GM19025 (cell line): ENCODE measurements at regions not wholly inside any gene's neighbourhood (a gene's known extent, or its start where the extent isn't known, plus 50 kb on each side); places are given as distances from the start of the nearest gene placed in this dataset.

Experiments
- ATAC-seq: cut with Tn5 transposase; IDR thresholded peaks from one replicate; pipeline ENCODE4 v1.9.1; 2021; ENCODE audit warnings: mild to moderate bottlenecking, low read depth, moderate library complexity; ENCODE audit not compliant: unreplicated experiment

DNA sequence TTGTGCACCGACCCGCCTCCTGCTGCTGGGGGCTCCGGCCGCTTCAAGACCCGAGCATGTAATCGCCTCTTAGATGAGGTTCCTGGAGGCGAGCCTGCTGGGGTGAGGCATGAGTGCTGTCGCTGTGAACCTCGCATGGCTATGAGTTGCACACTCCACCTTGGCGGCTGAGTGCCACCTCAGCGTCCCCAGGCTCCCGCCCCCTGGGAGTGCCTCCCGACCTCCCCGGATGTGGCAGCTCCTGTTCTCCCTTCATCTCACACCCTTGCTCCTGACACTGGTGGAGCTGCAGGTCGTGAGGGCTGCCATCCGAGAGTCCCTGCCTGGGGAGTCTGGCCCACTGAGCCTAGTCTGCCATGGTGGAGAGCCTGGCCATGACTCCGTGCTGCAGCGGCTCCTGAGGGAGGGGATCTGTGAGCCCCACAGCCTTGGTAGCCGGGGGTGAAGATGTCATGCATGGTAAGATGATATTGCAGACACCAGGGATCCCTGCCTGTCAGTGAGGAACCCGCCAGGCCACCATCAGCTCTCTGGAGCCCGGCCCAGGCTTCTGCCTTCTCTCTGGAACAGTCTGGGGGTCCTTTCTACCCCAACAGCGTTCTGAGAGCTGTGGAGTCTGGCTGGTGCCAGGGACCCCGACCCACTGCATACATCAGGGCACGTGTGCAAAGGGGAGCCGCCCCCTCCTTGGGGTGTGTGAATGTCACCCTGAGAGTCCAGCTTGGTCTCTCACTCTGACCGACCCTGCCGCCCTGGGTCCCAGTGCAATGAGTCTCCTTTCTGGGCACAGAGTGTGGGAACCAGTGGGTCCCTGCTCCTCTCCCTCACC, 61.6 kb upstream of the HS6ST1 start:
- no peak for ATAC-seq

DNA sequence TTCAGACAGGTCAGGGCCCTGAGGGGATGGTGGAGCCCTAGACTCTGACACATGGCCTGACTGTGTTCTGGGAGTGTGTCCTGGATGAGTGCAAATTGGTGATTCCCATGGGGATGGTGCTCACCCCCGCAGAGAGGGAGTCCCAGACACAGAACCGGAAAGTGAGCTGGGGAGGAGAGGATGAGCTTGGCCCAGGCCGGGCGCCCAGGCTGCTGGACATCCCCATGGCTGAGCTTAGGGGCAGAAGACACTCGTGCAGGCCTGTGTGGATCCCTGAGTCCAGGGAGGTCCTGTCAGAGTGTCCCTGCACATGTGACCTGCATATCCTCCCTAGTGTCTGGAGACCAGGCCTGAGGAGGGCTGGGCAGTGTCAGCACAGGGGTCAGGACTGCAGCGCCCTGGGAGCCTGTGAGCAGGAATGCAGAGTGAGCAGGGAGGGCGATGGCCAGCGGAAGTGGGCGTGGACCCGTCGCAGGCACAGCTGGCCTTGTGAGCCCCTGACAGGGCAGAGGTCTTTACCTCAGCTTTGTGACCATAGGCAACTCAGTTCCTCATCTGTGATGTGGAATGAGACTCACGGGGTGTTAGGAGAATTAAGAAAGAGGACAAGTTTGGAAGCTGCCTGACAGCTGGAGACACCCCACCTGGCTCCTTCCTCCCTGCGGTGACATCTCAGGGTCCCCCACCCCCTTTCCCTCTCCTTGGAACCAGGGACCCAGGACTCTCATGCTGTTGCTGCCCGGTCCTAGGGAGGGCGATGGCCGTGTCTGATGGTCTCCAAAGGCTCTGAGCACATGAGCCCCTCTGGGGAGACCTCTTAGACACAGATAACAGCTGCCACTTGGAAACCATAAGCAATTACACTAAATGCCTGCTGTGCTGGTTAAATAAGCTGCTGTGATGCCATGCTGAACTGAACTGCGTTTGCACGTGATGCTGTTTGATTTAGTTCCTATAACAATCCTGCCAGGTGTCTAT, 62.6 kb upstream of the HS6ST1 start:
- ATAC-seq: no peak

DNA sequence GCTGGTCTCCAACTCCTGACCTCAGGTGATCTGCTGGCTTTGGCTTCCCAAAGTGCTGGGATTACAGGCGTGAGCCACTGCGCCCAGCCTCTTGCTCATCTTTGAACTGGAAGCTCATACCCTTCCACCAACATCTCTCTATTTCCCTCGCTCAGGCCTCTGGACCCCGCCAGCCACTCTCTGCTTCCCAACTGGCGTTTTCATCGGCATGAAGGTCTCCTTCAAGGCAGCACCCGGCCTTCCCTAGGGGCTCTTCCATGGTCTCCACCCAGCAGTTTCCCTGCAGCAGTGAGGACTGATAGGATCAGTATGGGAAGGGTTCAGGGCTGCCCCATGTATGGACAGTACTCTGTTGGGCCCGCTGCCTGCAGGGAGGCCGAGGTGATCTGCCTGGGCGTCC, 65.8 kb upstream of the HS6ST1 start:
- no peak for ATAC-seq

DNA sequence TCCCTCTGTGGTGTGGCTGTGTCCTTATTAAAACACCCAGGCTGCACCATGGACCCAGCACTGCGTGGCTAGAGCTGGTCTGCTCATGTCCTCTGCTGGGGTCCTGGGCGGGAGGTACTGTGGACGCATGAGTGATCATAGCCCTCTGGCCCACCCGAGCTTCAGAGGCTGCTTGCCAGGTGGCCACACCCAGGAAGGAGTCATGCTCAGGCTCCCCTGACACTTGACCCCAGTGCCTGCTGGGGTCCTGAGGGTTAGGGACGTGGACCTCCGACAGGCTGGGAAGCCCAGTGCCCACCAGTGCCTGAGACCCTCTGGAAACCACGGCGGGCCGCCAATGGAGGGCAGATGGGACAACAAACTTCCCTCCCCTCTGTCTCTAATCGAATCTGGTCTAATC, 66.3 kb upstream of the HS6ST1 start:
- ATAC-seq: no peak

DNA sequence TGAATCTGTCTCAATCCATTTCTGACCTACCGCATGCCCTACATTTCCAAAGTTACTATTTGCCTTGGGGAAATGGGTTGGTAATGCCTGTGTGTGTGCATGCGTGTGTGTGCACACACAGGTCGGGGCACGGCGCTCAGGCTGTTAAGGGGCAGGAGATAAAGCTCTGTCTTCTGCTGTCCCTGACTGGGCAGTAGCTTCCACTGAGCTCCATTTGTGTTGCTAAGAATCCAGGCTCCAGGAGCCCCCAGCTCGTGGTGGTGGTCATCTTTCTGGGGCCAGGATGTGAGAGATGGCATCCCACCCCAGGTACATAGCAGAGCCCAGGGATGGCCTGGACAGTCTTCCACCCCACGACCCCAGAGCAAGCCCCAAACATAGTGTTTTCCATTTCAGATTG, 66.7 kb upstream of the HS6ST1 start:
- no peak for ATAC-seq

DNA sequence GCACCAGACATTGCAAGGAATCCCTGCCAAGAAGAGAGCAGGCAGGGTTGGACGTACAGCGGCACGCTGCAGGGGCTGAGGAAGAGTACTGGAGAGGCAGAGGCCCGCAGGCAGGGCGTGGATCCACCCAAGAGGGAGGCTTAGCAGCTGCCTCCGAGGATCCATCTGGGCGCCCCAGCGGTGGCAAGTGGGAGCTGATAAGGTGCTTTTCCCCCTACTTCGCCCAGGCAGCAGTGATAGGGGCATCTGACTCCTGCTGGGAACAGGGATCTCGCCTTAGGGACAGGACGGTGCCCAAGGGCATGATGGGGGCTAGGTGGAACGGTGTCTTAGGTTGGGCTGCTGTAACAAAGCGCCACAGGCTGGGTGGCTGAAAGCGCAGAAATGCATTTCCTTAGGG, 67.4 kb upstream of the HS6ST1 start:
- no peak for ATAC-seq

DNA sequence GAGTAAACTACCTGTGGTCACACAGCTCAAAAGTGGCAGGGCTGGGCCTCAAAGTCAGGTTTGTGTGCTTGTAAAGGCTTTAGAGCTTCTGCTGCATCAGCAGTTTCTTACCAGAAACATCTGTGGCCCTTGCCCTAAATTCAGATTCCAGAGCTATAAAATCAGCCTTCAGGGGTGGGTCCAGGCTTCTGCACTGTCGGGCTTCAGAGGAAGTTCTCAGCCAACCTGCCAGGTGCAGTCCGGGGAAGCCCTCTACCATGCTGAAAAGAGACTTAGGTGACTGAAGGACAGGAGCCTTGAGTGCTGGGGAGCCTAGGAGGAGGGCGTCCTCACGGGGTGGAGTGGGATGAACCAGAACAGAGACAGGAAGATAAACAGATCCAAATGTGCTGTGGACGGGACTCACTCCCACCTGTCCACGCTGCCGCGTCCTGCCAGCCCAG, 69.9 kb upstream of the HS6ST1 start:
- no peak for ATAC-seq

DNA sequence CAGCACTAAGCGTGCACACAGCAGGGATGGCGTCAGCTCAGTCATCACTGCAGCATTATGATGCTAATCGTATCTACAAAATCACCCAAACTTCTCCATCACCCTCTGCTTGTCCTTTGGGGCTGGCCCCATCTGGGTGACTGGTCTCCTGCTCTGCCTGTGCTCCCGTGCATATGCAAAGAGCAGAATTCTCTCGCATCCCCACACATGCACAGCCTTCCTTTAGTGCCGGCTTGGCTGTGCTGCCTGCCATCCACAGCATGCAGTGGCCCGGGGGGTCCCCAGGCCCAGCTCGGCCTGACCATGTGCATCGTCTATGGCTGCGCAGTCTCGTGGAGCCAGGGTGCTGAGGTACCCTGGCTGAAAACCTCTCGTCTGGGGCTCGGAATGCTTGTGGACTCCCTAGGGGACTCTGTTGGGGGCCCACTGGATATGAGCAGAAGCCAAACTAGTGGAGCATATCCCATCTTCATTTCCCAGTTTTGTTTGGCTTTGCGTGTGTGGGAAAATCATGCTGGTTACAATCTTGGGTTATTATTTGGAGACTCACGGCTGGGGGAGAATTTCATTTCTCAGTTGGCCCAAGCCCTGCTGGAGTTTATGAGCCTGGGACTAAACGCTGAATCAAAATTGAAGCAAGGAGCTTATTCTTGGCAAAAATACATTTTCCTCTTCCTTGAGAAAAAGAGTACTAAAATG, 70.9 kb upstream of the HS6ST1 start:
- ATAC-seq: no peak

DNA sequence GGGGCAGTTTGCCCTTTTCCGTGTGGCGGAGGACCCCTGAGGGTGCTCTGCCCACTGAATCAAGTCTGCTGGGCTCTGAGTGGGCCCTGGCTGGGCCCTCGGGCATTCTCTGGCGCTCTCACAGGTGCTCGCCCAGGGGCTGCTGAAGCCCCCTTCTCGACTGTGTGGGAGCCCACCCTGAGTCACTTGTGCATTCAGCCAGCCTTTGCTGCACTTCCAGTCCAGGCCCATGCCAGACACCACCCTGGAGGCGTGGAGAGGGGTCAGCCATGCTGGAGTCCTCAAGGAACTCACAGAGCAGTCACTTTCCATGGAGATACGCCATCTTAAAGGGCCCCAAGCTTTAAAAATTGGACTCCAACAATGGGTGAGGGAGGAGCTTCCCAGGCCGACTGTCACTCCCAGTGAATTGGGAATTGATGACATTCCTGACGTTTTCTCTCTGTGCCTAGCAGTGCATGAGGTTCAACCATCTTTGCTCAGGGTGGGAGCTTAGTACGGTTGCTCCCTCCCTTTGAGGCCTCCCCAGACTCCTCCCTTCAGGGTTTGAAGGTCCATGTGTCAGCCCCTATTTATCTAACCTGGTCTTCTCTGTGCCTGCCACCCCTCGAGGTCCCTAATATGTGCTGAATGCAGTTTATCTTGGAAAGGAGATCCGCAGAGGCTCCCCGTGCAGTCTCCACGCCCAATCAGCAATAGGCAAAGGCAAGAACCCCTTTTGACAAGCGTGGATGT, 71.8 kb upstream of the HS6ST1 start:
- ATAC-seq: no peak

DNA sequence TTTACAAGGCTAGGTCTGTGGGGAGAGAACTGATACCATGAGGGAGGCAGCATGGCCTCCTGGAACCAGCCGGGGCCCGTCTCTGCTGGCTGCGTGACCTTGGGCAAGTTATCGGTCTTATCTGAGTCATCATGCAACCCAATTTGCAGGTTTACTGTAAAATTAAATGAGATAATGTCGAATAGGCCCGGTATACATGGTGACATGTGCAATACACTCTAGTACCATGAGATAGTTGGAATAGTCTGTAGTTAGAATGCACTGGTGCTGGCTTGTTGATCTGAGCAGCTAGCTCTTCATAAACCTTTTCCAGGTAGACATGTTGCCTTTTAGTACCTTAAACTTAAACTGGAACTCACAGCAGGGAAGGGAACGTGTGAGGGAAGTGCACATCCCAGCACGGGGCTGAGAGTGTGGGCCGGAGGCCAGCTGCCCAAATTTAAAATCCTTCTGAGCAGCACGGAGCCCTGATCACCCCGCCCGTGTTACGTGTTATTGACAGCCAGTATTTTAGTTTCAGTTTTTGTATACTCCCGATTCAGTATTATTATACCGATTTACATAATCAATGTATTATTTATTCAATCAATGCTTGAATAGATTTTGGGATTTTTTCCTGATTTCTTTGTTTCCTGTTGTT, 72.4 kb upstream of the HS6ST1 start:
- ATAC-seq: no peak

DNA sequence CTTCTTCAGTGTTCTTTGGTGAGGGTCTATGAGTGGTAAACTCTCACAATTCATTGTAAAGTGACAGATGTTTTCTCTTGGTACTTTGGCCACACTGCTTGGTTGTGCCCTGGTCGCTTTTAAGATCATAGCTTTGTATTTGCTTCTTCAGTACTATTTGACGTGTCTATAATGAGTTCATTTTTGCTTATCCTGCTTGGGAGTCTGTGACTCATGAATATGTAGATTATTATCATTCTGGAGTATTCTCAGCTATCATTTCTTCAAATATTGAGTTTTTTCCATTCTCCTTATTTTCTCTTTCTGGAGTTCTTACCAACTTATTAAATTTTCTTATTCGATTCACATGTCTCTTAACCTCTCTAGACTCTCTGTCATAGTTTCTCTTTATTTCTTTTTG, 73.0 kb upstream of the HS6ST1 start:
- ATAC-seq: no peak

DNA sequence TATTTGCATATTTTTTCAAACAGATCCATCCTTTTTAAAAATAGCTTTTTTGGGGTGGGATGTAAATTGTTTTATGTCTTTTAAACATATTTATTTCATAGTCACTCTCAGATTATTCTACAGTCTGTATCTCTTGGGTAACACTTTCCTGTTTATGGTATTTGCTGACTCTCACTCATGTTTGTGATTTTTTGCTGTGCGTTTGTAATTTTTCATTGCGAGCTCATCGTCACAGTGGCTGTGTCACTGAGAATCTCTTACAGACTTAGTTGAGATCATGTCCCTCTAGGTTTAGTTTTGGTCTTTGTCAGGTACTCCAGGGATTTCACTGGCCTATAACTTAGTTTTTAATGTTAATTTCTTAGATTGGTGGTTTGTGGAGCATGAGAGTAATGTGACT, 73.5 kb upstream of the HS6ST1 start:
- ATAC-seq: no peak

DNA sequence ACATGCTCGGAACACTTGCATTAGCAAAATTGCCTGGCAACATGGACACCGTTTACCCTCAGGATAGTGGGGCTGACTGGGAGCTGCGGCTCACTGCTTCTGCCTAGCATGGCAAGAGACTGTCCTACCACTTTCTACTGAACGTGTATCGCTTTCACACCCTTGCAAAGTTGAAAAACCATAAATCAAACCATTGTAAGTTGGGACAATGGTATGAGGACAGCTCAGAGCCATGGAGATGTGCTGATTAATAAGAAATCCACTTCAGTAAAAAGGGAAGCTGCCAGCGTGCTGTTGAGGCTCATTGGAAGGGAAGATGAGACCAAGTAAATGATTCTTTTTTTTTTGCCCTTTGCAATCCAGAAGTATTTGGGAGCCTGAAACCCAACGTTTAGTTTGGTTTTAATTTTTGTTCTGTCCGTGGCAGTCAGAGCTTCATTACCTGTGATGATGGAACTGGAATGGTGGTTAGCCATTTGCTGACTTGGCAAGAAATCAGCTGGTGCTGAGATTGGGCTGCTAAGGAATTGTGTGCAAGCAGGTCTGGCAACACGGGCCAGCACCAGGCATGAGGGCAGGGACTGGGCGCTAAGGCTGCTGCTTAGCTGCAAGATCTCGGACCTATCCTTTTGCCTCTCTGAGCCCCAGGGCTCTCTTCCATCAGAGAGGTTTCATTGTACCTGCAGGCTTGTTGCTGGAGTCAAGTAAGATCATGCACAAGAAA, 75.5 kb upstream of the HS6ST1 start:
- no peak for ATAC-seq

DNA sequence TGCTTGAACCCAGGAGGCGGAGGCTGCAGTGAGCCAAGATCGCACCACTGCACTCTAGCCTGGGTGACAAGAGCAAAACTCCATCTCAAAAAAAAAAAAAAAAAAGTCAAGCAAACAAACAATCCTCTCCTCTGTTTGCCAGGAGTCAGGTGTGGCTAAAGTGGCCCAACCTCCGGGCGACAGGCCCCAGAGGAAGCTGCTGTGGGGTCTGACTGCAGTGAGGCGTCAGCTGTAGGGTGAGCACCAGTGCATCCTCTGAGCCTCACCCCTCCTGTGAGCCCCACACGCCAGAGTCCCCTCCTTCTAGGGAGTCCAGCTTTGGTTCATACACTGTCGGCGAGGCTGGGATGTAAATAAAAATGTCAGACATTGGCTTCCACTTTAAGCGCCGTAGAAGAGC, 76.5 kb upstream of the HS6ST1 start:
- no peak for ATAC-seq

DNA sequence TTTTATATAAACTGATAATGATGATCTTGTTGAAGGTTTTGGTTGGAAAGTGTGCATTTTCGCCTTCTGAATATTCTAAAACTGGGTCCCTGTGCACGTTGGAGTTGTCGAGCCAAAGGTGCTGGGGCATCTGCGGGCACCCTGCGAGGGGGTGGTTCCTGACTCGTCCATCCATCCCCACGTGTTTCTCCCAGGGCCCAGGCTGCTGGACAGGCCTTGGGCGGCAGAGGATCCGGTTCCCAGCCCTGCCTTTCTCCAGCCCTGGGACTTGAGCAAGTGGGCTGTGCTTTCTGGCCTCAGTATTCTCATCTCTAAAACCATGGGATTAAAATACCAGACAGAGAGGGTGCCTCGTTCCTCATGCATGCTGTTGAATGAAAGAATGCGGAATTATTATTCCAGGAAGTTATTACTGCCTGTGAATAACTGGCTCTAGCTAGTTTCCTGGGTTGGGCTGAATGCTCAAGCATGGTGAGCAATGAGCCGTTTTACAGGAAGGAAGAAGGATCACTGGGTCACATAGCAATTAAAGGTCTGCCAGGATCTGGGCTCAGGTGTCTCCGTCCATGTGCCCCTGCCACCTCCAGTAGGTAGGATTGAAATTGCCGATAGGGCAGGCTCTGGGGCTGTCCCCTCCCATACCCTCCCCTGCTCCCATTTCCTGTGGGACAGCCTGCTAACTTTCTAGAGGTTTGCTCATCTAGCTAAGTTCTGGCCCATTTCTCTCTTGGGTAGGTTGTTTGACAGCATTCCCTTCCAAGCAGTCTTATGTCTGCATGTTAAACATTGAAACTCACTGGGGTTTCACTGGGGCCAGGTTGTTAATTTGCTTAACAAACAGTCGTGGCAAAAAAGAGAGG, 77.2 kb upstream of the HS6ST1 start:
- ATAC-seq: no peak

DNA sequence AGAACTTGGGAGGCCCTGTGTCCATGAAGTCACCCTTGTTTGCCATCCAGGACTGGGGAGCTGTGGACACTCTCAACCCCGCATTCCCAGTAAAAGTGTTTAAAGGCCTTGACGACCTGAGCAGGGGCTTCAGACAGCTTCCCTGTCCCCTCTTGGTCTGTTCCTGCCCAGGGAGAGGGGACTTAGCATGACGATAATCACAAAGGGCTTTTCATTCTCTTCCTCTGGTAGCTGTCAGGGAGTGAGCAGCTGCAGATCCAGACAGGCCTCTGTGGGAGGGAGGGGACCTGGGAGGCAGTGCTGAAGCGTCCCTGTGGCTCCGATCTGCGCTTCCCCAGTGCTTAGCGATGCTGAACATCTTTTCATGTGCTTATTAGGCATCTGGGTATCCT, 77.8 kb upstream of the HS6ST1 start:
- no peak for ATAC-seq

DNA sequence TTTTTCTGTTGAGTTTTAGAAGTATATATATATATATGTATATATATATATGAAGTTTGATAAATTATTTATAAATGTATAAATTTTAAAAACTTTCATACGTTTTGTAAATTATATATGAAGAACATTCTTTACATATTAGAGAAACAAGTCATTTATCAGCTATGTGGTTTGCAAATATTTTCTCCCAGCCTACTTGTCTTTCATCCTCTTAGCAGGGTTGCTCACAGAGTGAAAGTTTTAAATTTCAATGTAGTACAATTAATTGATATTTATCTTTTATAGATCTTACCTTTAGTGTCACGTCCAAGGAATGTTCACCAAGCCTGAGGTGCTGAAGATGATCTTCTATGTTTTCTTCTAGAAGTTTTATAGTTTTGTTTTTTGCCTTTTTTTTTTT, 78.3 kb upstream of the HS6ST1 start:
- no peak for ATAC-seq

DNA sequence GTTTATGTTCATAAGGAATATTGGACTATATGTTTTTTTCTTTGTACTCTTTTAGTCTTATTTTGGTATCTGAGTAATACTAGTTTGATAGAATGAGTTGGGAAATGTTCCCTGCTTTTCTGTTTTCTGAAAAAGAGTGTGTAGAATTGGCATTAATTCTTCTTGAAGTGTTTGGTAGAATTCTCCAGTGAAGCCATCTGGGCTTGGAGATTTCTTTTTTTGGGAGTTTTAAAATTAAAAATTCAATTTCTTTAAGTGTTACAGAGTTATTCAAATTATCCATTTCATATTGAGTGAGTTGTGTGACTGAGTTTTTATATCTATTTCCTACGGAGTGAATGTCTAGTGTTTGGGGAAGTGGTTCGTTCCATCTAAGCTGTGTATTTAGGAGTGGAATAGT, 80.6 kb upstream of the HS6ST1 start:
- ATAC-seq: no peak
